IPS-15b (cell line): ENCODE measurements at regions not wholly inside any gene's neighbourhood (a gene's known extent, or its start where the extent isn't known, plus 50 kb on each side); places are given as distances from the start of the nearest gene placed in this dataset.

Experiments
- H3K27me3 ChIP-seq: one replicate; pipeline ENCODE4 v1.6.1; 2013; ENCODE audit warnings: low read length; ENCODE audit not compliant: control insufficient read depth, insufficient read depth
- H3K36me3 ChIP-seq: one replicate; pipeline ENCODE4 v1.6.1; 2013; ENCODE audit warnings: low read length; ENCODE audit not compliant: control insufficient read depth, insufficient read depth
- H3K4me1 ChIP-seq: one replicate; pipeline ENCODE4 v1.6.1; 2013; ENCODE audit warnings: mild to moderate bottlenecking, low read length; ENCODE audit not compliant: control insufficient read depth, insufficient read depth
- H3K4me3 ChIP-seq: one replicate; pipeline ENCODE4 v1.5.1; 2013; ENCODE audit warnings: low read depth, low read length
- H3K9ac ChIP-seq: one replicate; pipeline ENCODE4 v1.6.1; 2013; ENCODE audit warnings: low read depth, mild to moderate bottlenecking, low read length
- H3K9me3 ChIP-seq: one replicate; pipeline ENCODE4 v1.6.1; 2013; ENCODE audit warnings: mild to moderate bottlenecking, low read length; ENCODE audit not compliant: control insufficient read depth, insufficient read depth

GRCh38 chr2:205898744-205899143, 187.2 kb downstream of the INO80D start:
- H3K4me1 ChIP-seq, result no peaks in the 10 kb centered on the region
- no peak overlapping the region for H3K9ac ChIP-seq
- H3K4me3 ChIP-seq, result no peak overlapping the region
- no peaks in the 10 kb centered on the region for H3K36me3 ChIP-seq
- H3K9me3 ChIP-seq, result no peaks in the 10 kb centered on the region
- H3K27me3 ChIP-seq, result no peaks in the 10 kb centered on the region

GRCh38 chr2:205895981-205896655, 189.9 kb downstream of the INO80D start:
- H3K4me1 ChIP-seq, result no peaks in the 10 kb centered on the region
- H3K36me3 ChIP-seq, result no peaks in the 10 kb centered on the region
- H3K4me3 ChIP-seq, result no peak overlapping the region
- H3K9ac ChIP-seq, result no peak overlapping the region
- no peaks in the 10 kb centered on the region for H3K9me3 ChIP-seq
- H3K27me3 ChIP-seq, result no peaks in the 10 kb centered on the region

GRCh38 chr2:205892665-205893259, 193.2 kb downstream of the INO80D start:
- Histone ChIP-seq H3K9me3 (no peaks in the 10 kb centered on the region), H3K4me3 (no peak overlapping the region)

GRCh38 chr2:205892251-205892655, 193.7 kb downstream of the INO80D start:
- H3K9ac ChIP-seq, result no peak overlapping the region
- no peak overlapping the region for H3K4me3 ChIP-seq
- no peaks in the 10 kb centered on the region for H3K27me3 ChIP-seq

More at GRCh38 chr2:205892665-205893259, 193.2 kb downstream of the INO80D start:
- no peaks in the 10 kb centered on the region for H3K36me3 ChIP-seq
- H3K9ac ChIP-seq, result no peak overlapping the region
- H3K27me3 ChIP-seq, result no peaks in the 10 kb centered on the region
- H3K4me1 ChIP-seq, result no peaks in the 10 kb centered on the region

GRCh38 chr2:205889114-205889513, 196.9 kb downstream of the INO80D start:
- no peaks in the 10 kb centered on the region for H3K9me3 ChIP-seq
- H3K27me3 ChIP-seq, result no peaks in the 10 kb centered on the region
- no peaks in the 10 kb centered on the region for H3K36me3 ChIP-seq
- H3K4me3 ChIP-seq, result no peak overlapping the region
- H3K9ac ChIP-seq, result no peak overlapping the region
- no peaks in the 10 kb centered on the region for H3K4me1 ChIP-seq

More at GRCh38 chr2:205892251-205892655, 193.7 kb downstream of the INO80D start:
- no peaks in the 10 kb centered on the region for H3K9me3 ChIP-seq
- no peaks in the 10 kb centered on the region for H3K36me3 ChIP-seq
- H3K4me1 ChIP-seq, result no peaks in the 10 kb centered on the region

GRCh38 chr2:205887637-205888036, 198.3 kb downstream of the INO80D start:
- Histone ChIP-seq H3K4me3 (no peak overlapping the region), H3K9me3 (no peaks in the 10 kb centered on the region), H3K27me3 (no peaks in the 10 kb centered on the region), H3K4me1 (peaks cover 8% of the 10 kb centered on the region), H3K36me3 (no peaks in the 10 kb centered on the region), H3K9ac (no peak overlapping the region)

- no peaks in the 10 kb centered on the region for H3K27me3 ChIP-seq
- H3K4me3 ChIP-seq, result no peak overlapping the region
- no peaks in the 10 kb centered on the region for H3K36me3 ChIP-seq
- no peak overlapping the region for H3K9ac ChIP-seq
- H3K9me3 ChIP-seq, result no peaks in the 10 kb centered on the region
- H3K4me1 ChIP-seq, result peaks cover 9% of the 10 kb centered on the region
Observed at GRCh38 chr2:205885492-205886099, 200.4 kb downstream of the INO80D start.

GRCh38 chr2:205883965-205884364, 201.7 kb downstream of the NRP2 start:
- Histone ChIP-seq H3K27me3 (no peaks in the 10 kb centered on the region), H3K9me3 (no peaks in the 10 kb centered on the region), H3K36me3 (no peaks in the 10 kb centered on the region), H3K4me3 (no peak overlapping the region), H3K4me1 (peaks cover 9% of the 10 kb centered on the region), H3K9ac (no peak overlapping the region)

GRCh38 chr2:205882806-205883425, 200.6 kb downstream of the NRP2 start:
- H3K36me3 ChIP-seq, result no peaks in the 10 kb centered on the region
- H3K9ac ChIP-seq, result no peak overlapping the region
- no peaks in the 10 kb centered on the region for H3K27me3 ChIP-seq
- H3K4me3 ChIP-seq, result no peak overlapping the region
- H3K4me1 ChIP-seq, result peaks cover 9% of the 10 kb centered on the region
- H3K9me3 ChIP-seq, result no peaks in the 10 kb centered on the region

- Histone ChIP-seq H3K27me3 (no peaks in the 10 kb centered on the region), H3K9ac (no peak overlapping the region), H3K36me3 (no peaks in the 10 kb centered on the region), H3K4me1 (peaks cover 9% of the 10 kb centered on the region), H3K4me3 (no peak overlapping the region), H3K9me3 (no peaks in the 10 kb centered on the region)
Observed at GRCh38 chr2:205880048-205880447, 197.7 kb downstream of the NRP2 start.

- no peaks in the 10 kb centered on the region for H3K36me3 ChIP-seq
- no peak overlapping the region for H3K4me3 ChIP-seq
- H3K27me3 ChIP-seq, result no peaks in the 10 kb centered on the region
- peaks cover 9% of the 10 kb centered on the region for H3K4me1 ChIP-seq
- H3K9ac ChIP-seq, result no peak overlapping the region
- no peaks in the 10 kb centered on the region for H3K9me3 ChIP-seq
Observed at GRCh38 chr2:205878999-205879762, 196.9 kb downstream of the NRP2 start.
